CD4-positive, alpha-beta T cell (primary cell): ENCODE measurements at regions not wholly inside any gene's neighbourhood (a gene's known extent, or its start where the extent isn't known, plus 50 kb on each side); places are given as distances from the start of the nearest gene placed in this dataset.

Experiments used
- ATAC-seq: fragments of 200-7000 bp; cut with Tn5 transposase; one replicate; pipeline ENCODE4 v1.10.0; 2022; ENCODE audit warnings: mild to moderate bottlenecking; ENCODE audit not compliant: poor library complexity
- CTCF ChIA-PET: fragments of 350-600 bp; sonication (Branson Sonifier 250); formaldehyde crosslinking; loops from one replicate; lab custom pipeline; 2021; ENCODE audit warnings: antibody characterized with exemption, inconsistent platforms; lab: Charles Lee
- POLR2A ChIA-PET: fragments of 350-600 bp; sonication (Branson Sonifier 250); formaldehyde crosslinking; loops from one replicate; lab custom pipeline; 2021; ENCODE audit warnings: antibody characterized with exemption, inconsistent platforms; lab: Charles Lee
- DNase-seq, 14 experiments: peaks; one replicate each; pipeline ENCODE4 v3.0.0-alpha.2; 2013 to 2020; ENCODE audit warnings: mixed read lengths in 2 of 14
- H3K27ac ChIP-seq, 2 donors: one replicate each; pipeline versions ENCODE4 v1.5.1 to v1.7.0; 2013; ENCODE audit warnings: low read length in 2 of 2, low read depth in 1 of 2, mild to moderate bottlenecking in 1 of 2
- H3K27me3 ChIP-seq, 2 experiments: 1 replicate in 1 of 2; 2 replicates in 1 of 2; pipeline versions ENCODE4 v1.6.1 to v1.7.0; 2013; ENCODE audit warnings: low read length in 2 of 2, control low read depth in 1 of 2, mild to moderate bottlenecking in 1 of 2, moderate library complexity in 1 of 2; ENCODE audit not compliant: insufficient read depth in 2 of 2, control insufficient read depth in 1 of 2
- H3K36me3 ChIP-seq: one replicate; pipeline ENCODE4 v1.6.1; 2013; ENCODE audit warnings: low read length, control low read depth; ENCODE audit not compliant: insufficient read depth
- H3K4me1 ChIP-seq: one replicate; pipeline ENCODE4 v1.6.1; 2013; ENCODE audit warnings: low read length, control low read depth; ENCODE audit not compliant: insufficient read depth
- H3K4me3 ChIP-seq: one replicate; pipeline ENCODE4 v1.5.1; 2013; ENCODE audit warnings: mild to moderate bottlenecking, low read length, moderate library complexity
- H3K9me3 ChIP-seq, 2 experiments: 1 replicate in 1 of 2; 2 replicates in 1 of 2; pipeline versions ENCODE4 v1.6.1 to v1.7.0; 2013; ENCODE audit warnings: low read length in 2 of 2, mild to moderate bottlenecking in 2 of 2, control low read depth in 1 of 2, moderate library complexity in 1 of 2; ENCODE audit not compliant: control insufficient read depth in 1 of 2, insufficient read depth in 1 of 2
- H3K27ac Mint-ChIP-seq: one replicate; pipeline ENCODE4 v1.8.0; 2020; ENCODE audit warnings: mixed read lengths
- H3K27me3 Mint-ChIP-seq: one replicate; pipeline ENCODE4 v1.8.0; 2021; ENCODE audit warnings: mixed read lengths
- H3K36me3 Mint-ChIP-seq: one replicate; pipeline ENCODE4 v1.8.0; 2021; ENCODE audit warnings: low read depth, mixed read lengths
- H3K4me1 Mint-ChIP-seq: one replicate; pipeline ENCODE4 v1.8.0; 2021; ENCODE audit warnings: low read depth, mixed read lengths
- H3K4me3 Mint-ChIP-seq: one replicate; pipeline ENCODE4 v1.8.0; 2020; ENCODE audit warnings: mild to moderate bottlenecking, mixed read lengths
- H3K9me3 Mint-ChIP-seq: one replicate; pipeline ENCODE4 v1.8.0; 2020; ENCODE audit warnings: mixed read lengths
- CTCF ChIP-seq: fragments of 200-600 bp; IDR thresholded peaks from one replicate; pipeline ENCODE4 v1.8.0; 2022; ENCODE audit warnings: antibody characterized with exemption, mild to moderate bottlenecking
- intact Hi-C, 2 experiments: fragments of 100-400 bp; cut with DNase I in 1 of 2; cut with micrococcal nuclease in 1 of 2; formaldehyde crosslinking; loops; one replicate each; pipeline versions ENCODE4 v1.15.1 to v1.9.0; 2023 to 2025; cut with DNase I, micrococcal nuclease

GRCh38 chr10:4190876-4191275, 405.9 kb upstream of the KLF6 start:
- no peak overlapping the region for H3K4me3 Mint-ChIP-seq
- Histone ChIP-seq H3K4me3 (no peak overlapping the region), H3K27me3 (no peaks in the 10 kb centered on the region), H3K27ac (no peak overlapping the region), H3K36me3 (no peaks in the 10 kb centered on the region), H3K4me1 (no peaks in the 10 kb centered on the region), H3K9me3 (no peaks in the 10 kb centered on the region)
- TF ChIP-seq CTCF: no peak
- no peaks in the 10 kb centered on the region for H3K4me1 Mint-ChIP-seq
- no peak for DNase-seq
- no peaks in the 10 kb centered on the region for H3K27me3 Mint-ChIP-seq
- no peak overlapping the region for H3K27ac Mint-ChIP-seq
- ChIA-PET POLR2A (no interaction called here), CTCF (no interaction called here)
- H3K9me3 Mint-ChIP-seq: no peaks in the 10 kb centered on the region
- no peak for ATAC-seq
- intact Hi-C loops: no loop called here
- no peaks in the 10 kb centered on the region for H3K36me3 Mint-ChIP-seq

- ChIA-PET POLR2A (no interaction called here), CTCF (no interaction called here)
- DNase-seq (no peak), ATAC-seq (no peak)
- H3K36me3 ChIP-seq: no peaks in the 10 kb centered on the region
- H3K4me1 ChIP-seq: no peaks in the 10 kb centered on the region
- H3K4me3 Mint-ChIP-seq: no peak overlapping the region
- no peak for TF ChIP-seq CTCF
- no peaks in the 10 kb centered on the region for H3K27me3 ChIP-seq
- no peak overlapping the region for H3K27ac ChIP-seq
- no peaks in the 10 kb centered on the region for H3K27me3 Mint-ChIP-seq
- H3K9me3 Mint-ChIP-seq: no peaks in the 10 kb centered on the region
- intact Hi-C loops: no loop called here
- H3K9me3 ChIP-seq: no peaks in the 10 kb centered on the region
- no peak overlapping the region for H3K27ac Mint-ChIP-seq
- no peaks in the 10 kb centered on the region for H3K4me1 Mint-ChIP-seq
- no peak overlapping the region for H3K4me3 ChIP-seq
- H3K36me3 Mint-ChIP-seq: no peaks in the 10 kb centered on the region
Observed at GRCh38 chr10:4189281-4189680, 404.3 kb upstream of the KLF6 start.

GRCh38 chr10:4188406-4188805, 403.4 kb upstream of the KLF6 start:
- ChIA-PET POLR2A (interaction anchor here (0.6 kb wide), 1 partner anchor 444 kb away, joined by 3 read pairs; no protein-coding TSS in a partner anchor), CTCF (no interaction called here)
- Mint-ChIP-seq H3K27me3 (no peaks in the 10 kb centered on the region), H3K27ac (no peak overlapping the region), H3K9me3 (no peaks in the 10 kb centered on the region), H3K4me3 (no peak overlapping the region), H3K36me3 (no peaks in the 10 kb centered on the region), H3K4me1 (no peaks in the 10 kb centered on the region)
- TF ChIP-seq CTCF: no peak
- intact Hi-C loops: no loop called here
- Histone ChIP-seq H3K9me3 (no peaks in the 10 kb centered on the region), H3K4me3 (no peak overlapping the region), H3K27me3 (no peaks in the 10 kb centered on the region), H3K36me3 (no peaks in the 10 kb centered on the region), H3K27ac (no peak overlapping the region), H3K4me1 (no peaks in the 10 kb centered on the region)
- DNase-seq: no peak
- ATAC-seq: no peak
